SU-DHL-6 (cell line): ENCODE measurements at regions not wholly inside any gene's neighbourhood (a gene's known extent, or its start where the extent isn't known, plus 50 kb on each side); places are given as distances from the start of the nearest gene placed in this dataset.

ENCODE experiments used
- CTCF ChIP-seq: fragments of 200-600 bp; sonication (generic); IDR thresholded peaks from one replicate; pipeline ENCODE4 v1.5.1; 2017; ENCODE audit warnings: antibody characterized with exemption, mild to moderate bottlenecking, low read length, moderate library complexity; ENCODE audit not compliant: insufficient read depth, poor library complexity, severe bottlenecking
- EZH2phosphoT487 ChIP-seq: fragments of 200-600 bp; sonication (generic), shearing (Covaris generic); conservative IDR thresholded peaks from 2 replicates; pipeline ENCODE4 v1.6.1; 2018; ENCODE audit warnings: mild to moderate bottlenecking, antibody characterized with exemption, low read length, moderate library complexity, mixed read lengths

GRCh38 chr15:96827981-96828380 is 497.5 kb downstream of the NR2F2 start:
- no peak for TF ChIP-seq CTCF
- TF ChIP-seq EZH2phosphoT487, result no peak
